ENCODE measurements at regions not wholly inside any gene's neighbourhood (a gene's known extent, or its start where the extent isn't known, plus 50 kb on each side); places are given as distances from the start of the nearest gene placed in this dataset.
"Not testable (repeated sequence)": the region's sequence is repeated elsewhere in the genome, so short reads cannot be mapped to it uniquely, and the experiment has no call there.

GRCh38 chr7:54153462-54153861, 388.7 kb upstream of the VSTM2A start:
- DNase-seq = no peak

DNA sequence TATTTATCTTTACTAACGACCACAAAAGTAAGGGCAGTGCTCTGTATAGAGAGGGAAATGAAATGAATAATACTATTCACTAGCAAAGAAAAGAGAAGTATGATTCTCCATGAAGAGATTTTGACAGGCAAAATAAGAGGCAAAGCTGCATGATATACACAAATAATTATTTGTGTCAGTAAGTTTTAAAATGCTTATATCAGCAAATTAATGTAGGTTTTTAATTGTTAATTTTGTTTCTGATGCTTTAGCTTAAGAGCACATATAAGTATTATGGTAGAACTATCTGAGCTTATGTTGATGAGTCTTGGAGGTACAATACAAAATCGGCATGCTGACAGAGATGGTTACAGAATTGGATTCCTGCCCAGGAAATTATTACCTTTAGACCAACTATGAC, 383.1 kb upstream of the VSTM2A start:
- no peak for DNase-seq

DNA sequence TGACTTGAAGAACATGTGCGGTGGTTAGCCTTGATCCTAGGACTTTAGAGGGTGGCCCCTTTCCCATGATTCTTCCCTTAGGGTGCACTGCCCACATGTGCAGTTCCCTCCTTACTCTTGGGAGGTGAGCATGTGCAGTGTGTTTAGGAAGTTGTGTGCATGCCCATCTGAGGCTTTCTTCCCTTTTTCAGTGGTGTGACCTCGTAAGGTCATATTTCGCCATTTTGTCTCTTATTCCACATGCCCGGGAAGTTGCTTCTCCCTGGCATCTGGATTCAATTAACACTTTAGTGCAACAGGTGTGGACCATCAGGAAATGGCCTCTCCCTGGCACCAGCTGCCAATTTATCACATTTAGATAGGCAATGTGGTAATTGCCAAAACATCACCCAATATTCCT, 380.6 kb upstream of the VSTM2A start:
- DNase-seq = no peak

- no peak for DNase-seq
Measured at GRCh38 chr7:54166419-54166818, 375.8 kb upstream of the VSTM2A start.

DNA sequence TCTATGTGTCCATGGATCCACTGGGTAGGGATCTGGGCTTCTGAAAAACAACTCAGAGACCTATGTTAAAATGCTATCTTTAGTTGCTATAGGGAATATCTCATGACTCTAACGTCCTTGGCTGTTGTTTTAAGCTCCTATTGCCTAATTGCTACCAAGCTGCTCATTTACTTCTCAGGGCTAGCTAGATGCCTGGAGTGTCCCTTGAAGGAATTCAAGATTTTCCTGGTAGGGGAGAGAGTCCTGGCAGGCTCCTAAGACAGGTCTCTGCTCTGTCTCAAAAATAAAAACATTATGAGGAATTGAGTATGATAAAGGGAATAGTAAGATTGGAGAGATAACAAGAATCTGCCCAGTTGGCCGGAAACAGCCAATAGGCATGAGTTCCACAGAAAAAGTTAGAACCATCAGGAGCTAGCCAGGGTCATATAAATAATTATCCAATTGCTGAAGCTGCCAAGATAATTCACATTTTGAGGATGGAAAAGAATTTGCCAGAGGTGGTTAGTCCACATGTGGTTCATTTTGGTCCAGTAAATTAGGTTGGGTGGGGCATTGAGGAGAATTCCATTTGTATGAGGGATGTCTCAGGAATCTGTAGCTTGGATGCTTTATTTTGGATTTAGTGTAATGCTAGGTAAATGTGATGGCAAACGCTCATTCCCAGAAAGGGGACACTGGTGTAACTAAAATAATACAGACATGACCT, 362.7 kb upstream of the VSTM2A start:
- DNase-seq = peak; percentile 63

GRCh38 chr7:54180796-54181195, 361.4 kb upstream of the VSTM2A start:
- DNase-seq = no peak

DNA sequence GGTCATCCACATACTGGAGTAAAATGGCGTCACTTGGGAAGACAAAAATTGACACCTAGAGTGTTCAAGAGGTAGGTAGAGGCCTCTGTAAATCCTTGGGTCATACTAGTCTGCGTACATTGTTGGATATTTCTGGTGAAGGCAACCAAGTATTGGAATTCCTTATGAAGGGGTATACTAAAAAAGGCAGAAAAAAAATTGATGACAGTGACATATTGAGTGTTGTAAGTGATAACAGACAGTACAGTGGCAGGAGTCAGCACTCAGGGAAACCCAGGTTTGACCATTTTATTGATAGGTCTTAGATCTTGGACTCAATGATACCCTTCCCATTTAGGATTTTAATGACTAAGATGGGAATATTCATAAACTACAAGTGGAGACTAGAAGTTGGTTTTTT, 359.1 kb upstream of the VSTM2A start:
- DNase-seq = no peak

DNA sequence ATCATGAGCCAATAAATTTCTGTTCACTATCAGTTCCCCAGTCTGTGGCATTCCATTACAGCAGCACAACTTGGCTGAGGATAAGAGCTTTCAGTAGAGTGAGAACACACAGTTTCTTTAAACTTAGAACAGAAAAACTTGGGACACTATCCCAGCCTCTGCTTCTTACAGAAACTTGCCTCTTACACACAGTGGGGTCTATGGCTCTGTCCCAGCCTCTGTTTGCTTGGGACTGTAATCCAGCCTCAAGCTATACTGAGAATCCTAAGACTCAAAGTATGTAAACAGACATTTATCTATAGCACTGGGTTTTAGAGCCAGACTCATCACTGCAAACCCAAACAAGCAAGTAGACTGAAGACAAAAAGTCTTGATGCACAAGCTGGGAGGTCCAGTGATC, 355.8 kb upstream of the VSTM2A start:
- no peak for DNase-seq

GRCh38 chr7:54187886-54188685, 354.1 kb upstream of the VSTM2A start:
- no peak for DNase-seq

GRCh38 chr7:54188843-54189242, 353.3 kb upstream of the VSTM2A start:
- no peak for DNase-seq

- DNase-seq = no peak
Measured at GRCh38 chr7:54189330-54189729, 352.8 kb upstream of the VSTM2A start.

- DNase-seq = no peak
Measured at GRCh38 chr7:54201501-54201900, 340.7 kb upstream of the VSTM2A start.

DNA sequence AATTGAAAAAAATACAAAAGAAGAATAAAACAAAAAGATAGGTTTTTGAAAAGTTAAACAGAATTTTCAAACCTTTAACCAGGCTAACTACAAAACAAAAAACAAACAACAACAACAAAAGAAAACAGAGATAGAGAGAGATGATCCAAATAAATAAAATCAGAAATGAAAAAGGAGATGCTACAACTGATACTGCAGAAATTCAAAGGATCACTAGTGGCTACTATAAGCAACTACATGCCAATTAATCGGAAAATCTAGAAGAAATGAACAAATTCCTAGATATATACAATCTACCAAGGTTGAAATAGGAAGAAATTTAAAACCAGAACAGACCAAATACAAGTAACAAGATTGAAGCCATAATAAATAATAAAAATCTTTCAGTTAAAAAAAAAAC, 326.8 kb upstream of the VSTM2A start:
- DNase-seq = no peak

- DNase-seq = not testable (repeated sequence)
Measured at GRCh38 chr7:54226030-54226429, 316.1 kb upstream of the VSTM2A start.

- no peak for DNase-seq
Measured at GRCh38 chr7:54242776-54243175, 299.4 kb upstream of the VSTM2A start.

DNA sequence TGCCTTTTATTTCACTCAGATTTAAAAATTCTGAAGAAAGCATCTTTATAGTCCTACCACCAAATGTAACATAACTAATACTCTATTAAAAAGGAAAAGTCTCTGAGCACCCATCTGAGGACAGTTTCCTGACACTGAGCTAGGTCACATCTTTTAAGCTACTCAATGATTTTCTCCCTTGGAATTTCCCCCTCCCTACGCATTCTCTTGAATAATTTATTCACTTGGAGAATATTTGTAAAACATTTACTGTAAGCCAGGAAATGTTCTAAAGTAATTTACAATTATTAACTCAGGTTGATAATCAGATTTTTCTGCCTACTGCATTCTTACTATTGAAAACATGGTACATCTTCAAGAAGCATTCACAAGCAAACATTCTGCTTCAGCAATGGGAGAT, 297.2 kb upstream of the VSTM2A start:
- no peak for DNase-seq

DNA sequence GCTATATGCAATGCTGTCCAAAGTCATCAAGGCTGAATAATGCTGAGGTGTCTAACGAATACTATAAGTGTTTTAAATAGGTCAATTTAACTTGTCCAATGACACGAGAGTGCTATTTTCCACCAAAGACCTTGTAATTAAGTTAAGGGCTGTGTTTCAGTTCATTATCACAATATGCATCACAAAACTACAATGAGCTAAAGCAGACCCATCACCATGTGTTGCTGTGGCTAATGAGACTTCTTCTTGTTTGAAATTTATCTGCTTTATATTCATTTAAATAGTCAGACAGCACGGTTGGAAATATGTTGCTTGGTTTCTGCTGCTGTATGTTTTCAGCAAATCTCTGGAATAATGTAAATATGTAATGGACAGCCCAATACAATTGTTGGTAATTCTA, 292.5 kb upstream of the VSTM2A start:
- DNase-seq = no peak

- no peak for DNase-seq
Measured at GRCh38 chr7:54252256-54253035, 289.7 kb upstream of the VSTM2A start.

DNA sequence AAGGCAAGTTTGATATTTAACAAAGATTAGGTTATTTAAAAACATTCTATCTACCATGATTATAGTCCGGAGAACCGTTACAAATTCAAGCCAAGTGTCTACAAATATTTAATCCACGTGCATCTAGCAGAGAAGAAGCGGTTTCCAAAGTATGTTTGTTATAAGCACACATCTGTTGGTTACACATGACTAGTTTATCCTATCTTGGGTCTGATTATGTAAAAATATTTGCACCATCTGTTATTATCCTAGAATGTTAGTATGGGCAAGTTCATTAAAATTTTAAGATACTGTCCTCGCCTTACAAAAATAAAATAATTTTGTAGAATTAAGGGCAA, 289.2 kb upstream of the VSTM2A start:
- no peak for DNase-seq

GRCh38 chr7:54255242-54255641, 286.9 kb upstream of the VSTM2A start:
- no peak for DNase-seq

- no peak for DNase-seq
Measured at GRCh38 chr7:54259185-54259584, 283.0 kb upstream of the VSTM2A start.

DNA sequence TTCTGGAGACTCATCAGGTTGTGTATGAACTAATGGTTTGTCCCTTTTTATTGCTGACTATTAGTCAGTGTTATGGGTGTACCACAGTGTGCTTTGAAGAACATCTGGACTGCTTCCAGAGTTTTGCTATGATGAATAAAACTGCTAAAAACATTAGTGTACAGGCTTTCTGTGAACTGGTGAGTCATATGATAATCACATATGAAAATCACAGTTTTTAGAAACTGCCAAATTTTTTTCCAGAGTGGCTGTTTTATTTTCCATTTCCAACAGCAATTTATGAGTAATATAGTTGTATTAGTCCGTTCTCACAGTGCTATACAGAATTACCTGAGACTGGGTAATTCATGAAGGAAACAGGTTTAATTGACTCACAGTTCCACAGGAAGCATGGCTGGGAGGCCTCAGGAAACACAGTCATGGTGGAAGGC, 281.2 kb upstream of the VSTM2A start:
- peak; percentile 76 for DNase-seq

- no peak for DNase-seq
Measured at GRCh38 chr7:54278847-54279246, 263.3 kb upstream of the VSTM2A start.
